ENCODE measurements at regions not wholly inside any gene's neighbourhood (a gene's known extent, or its start where the extent isn't known, plus 50 kb on each side); places are given as distances from the start of the nearest gene placed in this dataset.
"Not testable (repeated sequence)": the region's sequence is repeated elsewhere in the genome, so short reads cannot be mapped to it uniquely, and the experiment has no call there.

DNA sequence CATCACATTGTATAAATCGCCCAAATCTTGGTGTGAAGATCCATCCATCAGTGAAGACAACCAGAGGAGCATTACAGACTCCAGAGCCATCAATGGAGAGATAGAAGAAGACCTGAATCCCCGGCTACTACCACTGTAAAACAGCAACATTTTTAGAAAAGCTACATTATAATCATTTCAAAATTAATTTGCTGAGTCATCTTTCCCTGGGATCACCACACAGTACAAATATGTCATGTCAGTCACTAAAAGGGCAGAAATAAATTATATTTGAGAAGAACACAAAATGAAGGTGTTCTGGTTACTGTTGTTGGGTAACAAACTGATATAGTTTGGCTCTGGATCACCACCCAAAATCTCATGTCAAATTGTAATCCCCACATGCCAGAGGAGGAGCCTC is 218.5 kb upstream of the STT3B start:
- intact Hi-C loops (cut with micrococcal nuclease): no loop called here
- Mint-ChIP-seq H3K36me3 (no peaks in the 10 kb centered on the region), H3K27ac (no peak overlapping the region), H3K27me3 (ENCODE audit: low read depth in 2 of 2) (no peaks in the 10 kb centered on the region), H3K4me1 (no peaks in the 10 kb centered on the region), H3K4me3 (no peak overlapping the region), H3K9me3 (peaks cover 0 to 2% of the 10 kb centered on the region in 2 donors)
- no peak for DNase-seq
- H3K27me3 ChIP-seq (ENCODE audit: control insufficient read depth, insufficient read depth, low read length): no peaks in the 10 kb centered on the region
- H3K36me3 ChIP-seq (ENCODE audit: control insufficient read depth, insufficient read depth, low read length): no peaks in the 10 kb centered on the region
- WGBS (ENCODE audit: insufficient coverage): 94% methylated on average over 2 of the region's 2 CpGs
- H3K9me3 ChIP-seq (ENCODE audit: control insufficient read depth, insufficient read depth, low read length): peaks cover 10% of the 10 kb centered on the region
- H3K4me3 ChIP-seq (ENCODE audit: low read length): no peak overlapping the region
- TF ChIP-seq, protein P1, sequence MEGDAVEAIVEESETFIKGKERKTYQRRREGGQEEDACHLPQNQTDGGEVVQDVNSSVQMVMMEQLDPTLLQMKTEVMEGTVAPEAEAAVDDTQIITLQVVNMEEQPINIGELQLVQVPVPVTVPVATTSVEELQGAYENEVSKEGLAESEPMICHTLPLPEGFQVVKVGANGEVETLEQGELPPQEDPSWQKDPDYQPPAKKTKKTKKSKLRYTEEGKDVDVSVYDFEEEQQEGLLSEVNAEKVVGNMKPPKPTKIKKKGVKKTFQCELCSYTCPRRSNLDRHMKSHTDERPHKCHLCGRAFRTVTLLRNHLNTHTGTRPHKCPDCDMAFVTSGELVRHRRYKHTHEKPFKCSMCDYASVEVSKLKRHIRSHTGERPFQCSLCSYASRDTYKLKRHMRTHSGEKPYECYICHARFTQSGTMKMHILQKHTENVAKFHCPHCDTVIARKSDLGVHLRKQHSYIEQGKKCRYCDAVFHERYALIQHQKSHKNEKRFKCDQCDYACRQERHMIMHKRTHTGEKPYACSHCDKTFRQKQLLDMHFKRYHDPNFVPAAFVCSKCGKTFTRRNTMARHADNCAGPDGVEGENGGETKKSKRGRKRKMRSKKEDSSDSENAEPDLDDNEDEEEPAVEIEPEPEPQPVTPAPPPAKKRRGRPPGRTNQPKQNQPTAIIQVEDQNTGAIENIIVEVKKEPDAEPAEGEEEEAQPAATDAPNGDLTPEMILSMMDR (IDR thresholded peaks at IDR 0.05): no peak
- no peaks in the 10 kb centered on the region for H3K4me1 ChIP-seq (ENCODE audit: control insufficient read depth, insufficient read depth, low read length)
- H3K27ac ChIP-seq (ENCODE audit: low read length): no peak overlapping the region
- ATAC-seq: no peak

DNA sequence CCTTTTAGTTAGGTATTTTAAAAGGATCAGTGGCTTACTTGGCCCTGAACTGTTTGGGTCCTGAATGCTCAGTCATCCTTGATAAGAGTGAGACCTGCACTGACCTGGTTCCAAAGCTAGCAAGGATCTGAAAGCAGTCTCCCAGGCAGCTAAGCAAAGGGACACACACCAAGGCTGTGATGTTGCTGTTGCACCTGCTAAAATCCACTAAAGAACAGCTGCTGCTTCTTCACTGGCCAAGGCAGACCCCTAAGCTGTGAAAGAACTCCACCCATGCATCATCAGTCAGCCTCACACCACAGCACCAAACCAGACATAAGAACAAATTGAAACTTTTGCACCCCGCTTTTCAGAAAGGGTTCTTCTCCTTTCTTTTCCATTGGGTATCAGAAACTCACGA is 213.4 kb upstream of the STT3B start:
- DNase-seq: no peak
- no peak for ATAC-seq
- TF ChIP-seq, protein P1 (IDR thresholded peaks at IDR 0.05): no peak
- H3K4me3 ChIP-seq (ENCODE audit: low read length): no peak overlapping the region
- no peaks in the 10 kb centered on the region for H3K4me1 Mint-ChIP-seq
- 89% methylated on average over 2 of the region's 2 CpGs for WGBS (ENCODE audit: insufficient coverage)
- H3K27ac ChIP-seq (ENCODE audit: low read length): no peak overlapping the region
- peaks cover 0 to 2% of the 10 kb centered on the region in 2 donors for H3K9me3 Mint-ChIP-seq
- H3K36me3 ChIP-seq (ENCODE audit: control insufficient read depth, insufficient read depth, low read length): no peaks in the 10 kb centered on the region
- H3K27me3 Mint-ChIP-seq (ENCODE audit: low read depth in 2 of 2): peaks cover 0 to 7% of the 10 kb centered on the region in 2 donors
- H3K9me3 ChIP-seq (ENCODE audit: control insufficient read depth, insufficient read depth, low read length): peaks cover 10% of the 10 kb centered on the region
- no peaks in the 10 kb centered on the region for H3K4me1 ChIP-seq (ENCODE audit: control insufficient read depth, insufficient read depth, low read length)
- intact Hi-C loops (cut with micrococcal nuclease): no loop called here
- H3K4me3 Mint-ChIP-seq: no peak overlapping the region
- H3K36me3 Mint-ChIP-seq: no peaks in the 10 kb centered on the region
- no peak overlapping the region for H3K27ac Mint-ChIP-seq
- H3K27me3 ChIP-seq (ENCODE audit: control insufficient read depth, insufficient read depth, low read length): no peaks in the 10 kb centered on the region

DNA sequence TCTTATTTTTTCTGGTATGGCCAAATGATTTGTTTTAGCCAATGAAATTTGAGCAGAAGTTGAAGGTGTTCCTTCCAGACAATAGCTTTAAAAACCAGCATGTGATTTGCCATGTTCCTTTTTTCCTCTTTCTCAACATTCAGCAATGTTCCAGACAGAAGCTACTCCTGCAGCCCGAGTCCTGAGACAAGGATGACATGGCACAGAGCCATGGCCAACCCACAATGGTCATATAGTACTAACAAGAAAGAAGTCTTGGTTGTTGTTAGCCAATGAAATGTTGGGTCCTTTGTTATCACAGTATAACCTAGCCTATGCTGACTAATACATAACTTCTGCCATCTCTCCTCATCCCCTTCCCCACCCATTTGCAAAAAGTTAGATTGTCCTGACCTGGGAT is 211.1 kb upstream of the STT3B start:
- no peaks in the 10 kb centered on the region for H3K4me1 ChIP-seq (ENCODE audit: control insufficient read depth, insufficient read depth, low read length)
- Mint-ChIP-seq H3K9me3 (no peaks in the 10 kb centered on the region), H3K4me3 (no peak overlapping the region), H3K27me3 (ENCODE audit: low read depth in 2 of 2) (peaks cover 0 to 7% of the 10 kb centered on the region in 2 donors), H3K27ac (no peak overlapping the region), H3K4me1 (no peaks in the 10 kb centered on the region), H3K36me3 (no peaks in the 10 kb centered on the region)
- no peak overlapping the region for H3K4me3 ChIP-seq (ENCODE audit: low read length)
- intact Hi-C loops (cut with micrococcal nuclease): no loop called here
- H3K9me3 ChIP-seq (ENCODE audit: control insufficient read depth, insufficient read depth, low read length): no peaks in the 10 kb centered on the region
- H3K27ac ChIP-seq (ENCODE audit: low read length): no peak overlapping the region
- WGBS (ENCODE audit: insufficient coverage): 80% methylated on average over 1 of the region's 1 CpG
- H3K27me3 ChIP-seq (ENCODE audit: control insufficient read depth, insufficient read depth, low read length): no peaks in the 10 kb centered on the region
- TF ChIP-seq, protein P1 (IDR thresholded peaks at IDR 0.05): no peak
- H3K36me3 ChIP-seq (ENCODE audit: control insufficient read depth, insufficient read depth, low read length): no peaks in the 10 kb centered on the region
- no peak for ATAC-seq
- DNase-seq: no peak

DNA sequence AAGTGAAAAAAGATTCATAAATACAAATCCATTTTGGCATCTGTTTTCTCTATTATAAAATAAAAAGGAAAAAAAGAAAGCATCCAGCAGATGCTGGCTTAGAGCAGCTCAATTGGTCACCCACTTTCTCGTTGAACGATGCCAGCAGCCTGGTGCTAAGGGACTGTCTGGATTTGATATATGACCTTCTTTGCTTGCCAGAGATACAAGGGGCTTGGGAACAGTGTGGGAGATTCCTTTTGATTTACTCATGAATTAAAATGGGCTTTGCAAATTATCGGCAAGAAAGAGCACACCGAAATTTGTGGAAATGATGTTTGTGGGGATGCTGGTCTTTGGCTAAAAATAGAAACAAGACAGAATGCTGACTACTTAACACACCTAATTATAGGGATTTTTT is 210.3 kb upstream of the STT3B start:
- no peaks in the 10 kb centered on the region for H3K36me3 Mint-ChIP-seq
- peaks cover 0 to 7% of the 10 kb centered on the region in 2 donors for H3K27me3 Mint-ChIP-seq (ENCODE audit: low read depth in 2 of 2)
- no peaks in the 10 kb centered on the region for H3K4me1 Mint-ChIP-seq
- DNase-seq: no peak
- no peak overlapping the region for H3K4me3 Mint-ChIP-seq
- H3K9me3 Mint-ChIP-seq: no peaks in the 10 kb centered on the region
- 100% methylated on average over 4 of the region's 4 CpGs for WGBS (ENCODE audit: insufficient coverage)
- H3K9me3 ChIP-seq (ENCODE audit: control insufficient read depth, insufficient read depth, low read length): peaks cover 2% of the 10 kb centered on the region
- no peaks in the 10 kb centered on the region for H3K27me3 ChIP-seq (ENCODE audit: control insufficient read depth, insufficient read depth, low read length)
- no peaks in the 10 kb centered on the region for H3K36me3 ChIP-seq (ENCODE audit: control insufficient read depth, insufficient read depth, low read length)
- no peak overlapping the region for H3K27ac Mint-ChIP-seq
- no peak overlapping the region for H3K27ac ChIP-seq (ENCODE audit: low read length)
- H3K4me1 ChIP-seq (ENCODE audit: control insufficient read depth, insufficient read depth, low read length): no peaks in the 10 kb centered on the region
- TF ChIP-seq, protein P1 (IDR thresholded peaks at IDR 0.05): no peak
- intact Hi-C loops (cut with micrococcal nuclease): no loop called here
- H3K4me3 ChIP-seq (ENCODE audit: low read length): no peak overlapping the region
- ATAC-seq: no peak

DNA sequence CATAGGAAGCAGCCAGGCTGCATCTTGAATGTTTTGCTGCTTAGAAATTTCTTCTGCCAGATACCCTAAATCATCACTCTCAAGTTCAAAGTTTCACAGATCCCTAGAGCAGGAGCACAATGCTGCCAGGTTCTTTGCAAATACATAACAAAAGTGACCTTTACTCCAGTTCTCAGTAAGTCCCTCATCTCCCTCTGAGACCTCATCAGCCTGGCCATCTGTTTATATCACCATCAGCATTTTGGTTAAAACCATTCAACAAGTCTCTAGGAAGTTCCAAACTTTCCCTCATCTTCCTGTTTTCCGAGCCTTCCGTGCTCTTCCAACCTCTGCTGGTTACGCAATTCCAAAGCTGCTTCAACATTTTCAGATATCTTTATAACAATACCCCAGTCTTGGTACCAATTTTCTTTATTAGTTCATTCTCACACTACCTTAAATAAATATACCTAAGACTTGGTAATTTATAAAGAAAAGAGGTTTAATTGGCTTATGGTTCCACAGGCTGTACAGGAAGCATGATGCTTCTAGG is 204.8 kb upstream of the STT3B start:
- H3K27me3 Mint-ChIP-seq (ENCODE audit: low read depth in 2 of 2); H3K36me3 ChIP-seq (ENCODE audit: control insufficient read depth, insufficient read depth, low read length); H3K4me3 Mint-ChIP-seq; H3K9me3 ChIP-seq (ENCODE audit: control insufficient read depth, insufficient read depth, low read length); H3K36me3 Mint-ChIP-seq; H3K27ac Mint-ChIP-seq; H3K9me3 Mint-ChIP-seq; H3K4me3 ChIP-seq (ENCODE audit: low read length); intact Hi-C loops (cut with micrococcal nuclease); H3K4me1 Mint-ChIP-seq; H3K4me1 ChIP-seq (ENCODE audit: control insufficient read depth, insufficient read depth, low read length); DNase-seq; ATAC-seq; H3K27ac ChIP-seq (ENCODE audit: low read length); H3K27me3 ChIP-seq (ENCODE audit: control insufficient read depth, insufficient read depth, low read length): not testable (repeated sequence)
- 92% methylated on average over 3 of the region's 3 CpGs for WGBS (ENCODE audit: insufficient coverage)
